PC-3 (cell line): ENCODE measurements at regions not wholly inside any gene's neighbourhood (a gene's known extent, or its start where the extent isn't known, plus 50 kb on each side); places are given as distances from the start of the nearest gene placed in this dataset.

Experiments used
- ATAC-seq: fragments of 200-7000 bp; cut with Tn5 transposase; 2 replicates; pipeline ENCODE4 v1.9.1; 2020; ENCODE audit warnings: mild to moderate bottlenecking, moderate library complexity
- BruUV-seq: library from RNA; stranded (reverse); fragments of 400-500 nt; replicated peaks from 2 replicates; lab custom pipeline; 2021; lab: Mats Ljungman, UMichigan
- CTCF ChIA-PET: fragments of 300-600 bp; sonication (Branson Sonifier 250); formaldehyde crosslinking; loops from one replicate; lab custom pipeline; 2022; ENCODE audit warnings: antibody characterized with exemption; lab: Charles Lee
- POLR2A ChIA-PET: fragments of 300-600 bp; sonication (Branson Sonifier 250); formaldehyde crosslinking; loops from one replicate; lab custom pipeline; 2022; ENCODE audit warnings: antibody characterized with exemption; ENCODE audit not compliant: unreplicated experiment; lab: Charles Lee
- DNase-seq: peaks from one replicate; pipeline ENCODE4 v3.0.0-alpha.2; 2015
- H2AFZ ChIP-seq: fragments of 300-600 bp; sonication (generic); 2 replicates; pipeline ENCODE4 v1.6.0; 2016; ENCODE audit warnings: antibody characterized with exemption, low read length
- H3F3A ChIP-seq: fragments of 300-600 bp; sonication (generic); one replicate; pipeline ENCODE4 v1.6.0; 2017; ENCODE audit warnings: antibody characterized with exemption, low read length, control low read depth, mild to moderate bottlenecking; ENCODE audit not compliant: unreplicated experiment
- H3K27ac ChIP-seq: fragments of 300-600 bp; sonication (generic); 2 replicates; pipeline ENCODE4 v1.5.1; 2016; ENCODE audit warnings: mild to moderate bottlenecking, low read length
- H3K27me3 ChIP-seq: fragments of 300-600 bp; sonication (generic); 2 replicates; pipeline ENCODE4 v1.6.1; 2016; ENCODE audit warnings: low read length, mixed read lengths
- H3K36me3 ChIP-seq: fragments of 300-600 bp; sonication (generic); 2 replicates; pipeline ENCODE4 v1.6.1; 2016; ENCODE audit warnings: low read depth, mixed run types, low read length, mixed read lengths
- H3K4me1 ChIP-seq: fragments of 300-600 bp; sonication (generic); 2 replicates; pipeline ENCODE4 v1.5.1; 2016; ENCODE audit warnings: low read length; ENCODE audit not compliant: insufficient read depth
- H3K4me2 ChIP-seq: fragments of 300-600 bp; sonication (generic); 2 replicates; pipeline ENCODE4 v1.6.0; 2016; ENCODE audit warnings: low read length
- H3K4me3 ChIP-seq: fragments of 300-600 bp; sonication (generic); 2 replicates; pipeline ENCODE4 v1.5.1; 2016; ENCODE audit warnings: mild to moderate bottlenecking, low read length, mixed read lengths
- H3K79me2 ChIP-seq: fragments of 300-600 bp; sonication (generic); 2 replicates; pipeline ENCODE4 v1.6.1; 2017; ENCODE audit warnings: low read length, mixed read lengths
- H3K9ac ChIP-seq: fragments of 300-600 bp; sonication (generic); 2 replicates; pipeline ENCODE4 v1.6.0; 2016; ENCODE audit warnings: mild to moderate bottlenecking, low read length
- H3K9me2 ChIP-seq: fragments of 300-600 bp; sonication (generic); replicated peaks from 2 replicates; pipeline ENCODE4 v1.6.1; 2016; ENCODE audit warnings: mixed run types, low read length, mixed read lengths
- H3K9me3 ChIP-seq: fragments of 300-600 bp; sonication (generic); 2 replicates; pipeline ENCODE4 v1.6.1; 2016; ENCODE audit warnings: low read length, mixed read lengths
- H4K20me1 ChIP-seq: fragments of 300-600 bp; sonication (generic); 2 replicates; pipeline ENCODE4 v1.6.1; 2016; ENCODE audit warnings: low read length, mixed read lengths
- CTCF ChIP-seq: fragments of 300-600 bp; sonication (generic); conservative IDR thresholded peaks from 2 replicates; pipeline ENCODE4 v1.5.1; 2017; ENCODE audit warnings: antibody characterized with exemption, low read depth, mild to moderate bottlenecking, low read length
- EZH2 ChIP-seq: fragments of 300-600 bp; sonication (generic); IDR thresholded peaks from one replicate; pipeline ENCODE4 v1.6.1; 2017; ENCODE audit warnings: antibody characterized with exemption, mild to moderate bottlenecking, low read length; ENCODE audit not compliant: unreplicated experiment
- EZH2phosphoT487 ChIP-seq: fragments of 300-600 bp; sonication (generic); IDR thresholded peaks from 2 replicates; pipeline ENCODE4 v1.6.1; 2018; ENCODE audit warnings: mild to moderate bottlenecking, antibody characterized with exemption, low read length, borderline replicate concordance
- intact Hi-C: fragments of 100-400 bp; cut with micrococcal nuclease; formaldehyde crosslinking; loops from 2 replicates; pipeline ENCODE4 v1.9.0; 2023

- Histone ChIP-seq H3K36me3 (no peaks in the 10 kb centered on the region), H3K9ac (no peak overlapping the region), H3K9me3 (no peaks in the 10 kb centered on the region), H2AFZ (no peak overlapping the region), H3F3A (no peaks in the 10 kb centered on the region), H3K27me3 (peaks cover 30% of the 10 kb centered on the region), H3K79me2 (no peaks in the 10 kb centered on the region), H3K4me3 (no peak overlapping the region), H3K27ac (no peak overlapping the region), H3K9me2 (no peaks in the 10 kb centered on the region), H4K20me1 (no peaks in the 10 kb centered on the region), H3K4me2 (no peak overlapping the region), H3K4me1 (no peaks in the 10 kb centered on the region)
- DNase-seq (no peak), ATAC-seq (no peak)
- POLR2A ChIA-PET: interaction anchor here (0.6 kb wide), 1 partner anchor 30 kb away, joined by 3 read pairs; no protein-coding TSS in a partner anchor
- CTCF ChIA-PET: no interaction called here
- intact Hi-C loops: no loop called here
- TF ChIP-seq EZH2phosphoT487 (no peak), EZH2 (no peak), CTCF (no peak)
- BruUV-seq: no TSS peak
Observed at GRCh38 chr7:149637911-149638565, 135.3 kb downstream of the ZNF467 start.

- Histone ChIP-seq H3K9me3 (no peaks in the 10 kb centered on the region), H2AFZ (no peak overlapping the region), H3K9me2 (no peaks in the 10 kb centered on the region), H3K9ac (no peak overlapping the region), H4K20me1 (no peaks in the 10 kb centered on the region), H3K27me3 (peaks cover 53% of the 10 kb centered on the region), H3K36me3 (no peaks in the 10 kb centered on the region), H3K79me2 (no peaks in the 10 kb centered on the region), H3K27ac (no peak overlapping the region), H3K4me1 (no peaks in the 10 kb centered on the region), H3F3A (no peaks in the 10 kb centered on the region), H3K4me2 (no peak overlapping the region), H3K4me3 (no peak overlapping the region)
- POLR2A ChIA-PET: no interaction called here
- no TSS peak for BruUV-seq
- ATAC-seq (no peak), DNase-seq (no peak)
- intact Hi-C loops: no loop called here
- CTCF ChIA-PET: no interaction called here
- TF ChIP-seq EZH2phosphoT487: no peak
- TF ChIP-seq EZH2: no peak
- no peak for TF ChIP-seq CTCF
Observed at GRCh38 chr7:149635561-149636329, 137.6 kb downstream of the ZNF467 start.
